GM06990 (cell line): ENCODE measurements at regions not wholly inside any gene's neighbourhood (a gene's known extent, or its start where the extent isn't known, plus 50 kb on each side); places are given as distances from the start of the nearest gene placed in this dataset.

Experiments
- DNase-seq: peaks from one replicate; pipeline ENCODE4 v3.0.0-alpha.2; 2011; ENCODE audit not compliant: insufficient read length; ENCODE audit errors: extremely low read depth
- H3K27me3 ChIP-seq: replicated peaks from 2 replicates; pipeline ENCODE4 v1.6.0; 2011; ENCODE audit warnings: low read length; ENCODE audit not compliant: control insufficient read depth, insufficient read depth
- H3K36me3 ChIP-seq: 2 replicates; pipeline ENCODE4 v1.5.1; 2011; ENCODE audit warnings: low read length; ENCODE audit not compliant: control insufficient read depth, insufficient read depth
- H3K4me3 ChIP-seq: replicated peaks from 2 replicates; pipeline ENCODE4 v1.5.1; 2011; ENCODE audit warnings: low read depth, mild to moderate bottlenecking, control low read depth, low read length
- CTCF ChIP-seq: IDR thresholded peaks from 2 replicates; pipeline ENCODE4 v1.5.1; 2011; ENCODE audit warnings: low read length, control low read depth, mild to moderate bottlenecking, inconsistent platforms; ENCODE audit not compliant: insufficient read depth, poor library complexity, severe bottlenecking

- no peak for DNase-seq
- Histone ChIP-seq H3K36me3 (no peaks in the 10 kb centered on the region), H3K27me3 (no peaks in the 10 kb centered on the region), H3K4me3 (no peak overlapping the region)
- TF ChIP-seq CTCF = no peak
These were observed 136.5 kb upstream of the CDH4 start for GRCh38 chr20:61115364-61116065.

DNA sequence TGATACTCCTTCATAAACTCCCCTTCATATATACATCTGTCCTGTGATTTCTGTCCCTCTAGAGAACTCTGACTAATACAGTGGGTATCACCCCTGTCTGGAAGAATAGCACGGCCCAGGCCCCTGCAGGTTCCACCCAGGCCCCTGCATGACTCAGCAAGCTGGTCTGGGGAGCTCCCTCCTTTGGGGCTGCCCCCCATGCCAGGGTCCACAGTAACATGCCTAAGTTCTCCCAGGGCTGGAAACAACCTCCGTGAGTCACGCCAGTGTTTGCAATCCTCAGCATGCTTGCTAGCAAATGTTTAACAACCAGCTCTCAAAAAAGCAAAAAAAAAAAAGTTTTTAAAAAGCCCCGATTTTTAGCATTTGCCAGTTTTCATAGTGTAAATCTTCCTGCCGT is 134.3 kb upstream of the CDH4 start:
- no peak for TF ChIP-seq CTCF
- H3K4me3 ChIP-seq = no peak overlapping the region
- no peaks in the 10 kb centered on the region for H3K36me3 ChIP-seq
- no peaks in the 10 kb centered on the region for H3K27me3 ChIP-seq
- no peak for DNase-seq

DNA sequence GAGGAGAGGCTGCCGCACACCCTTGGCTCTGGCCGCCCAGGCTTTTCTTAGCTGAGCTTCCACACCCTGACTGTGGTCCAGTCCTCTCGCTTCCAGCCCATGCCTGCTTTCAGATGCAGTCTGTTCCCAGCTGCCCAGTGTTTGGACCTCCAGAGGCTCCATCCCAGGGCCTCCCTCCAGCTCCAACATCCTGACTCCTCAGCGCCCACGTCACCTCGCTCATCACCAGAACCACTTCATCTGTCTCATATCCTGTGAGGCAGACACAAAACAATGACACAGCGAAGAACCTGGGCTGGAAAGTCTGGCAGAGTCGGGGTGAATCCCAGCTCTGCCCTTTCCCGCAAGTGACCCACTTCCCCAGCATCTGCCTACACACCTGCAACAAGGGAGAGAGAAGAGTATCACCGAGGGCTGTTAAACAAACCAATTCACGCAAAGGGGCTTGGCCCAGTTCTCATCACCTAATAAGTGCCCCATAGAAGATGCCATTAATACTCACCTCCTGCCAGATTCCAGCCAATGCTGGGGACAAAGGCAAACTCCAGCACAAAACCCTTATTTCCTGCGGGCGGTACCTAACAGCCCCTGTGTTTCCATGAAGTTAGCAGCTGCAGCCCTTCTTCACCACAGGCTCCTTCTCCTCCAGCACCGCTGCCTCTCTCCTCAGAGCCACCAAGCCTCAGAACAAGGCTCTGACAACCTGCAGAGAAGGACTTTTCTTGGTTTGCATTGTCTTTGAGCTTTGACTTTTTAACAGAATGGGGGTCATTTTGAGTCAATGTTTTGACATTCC is 133.4 kb upstream of the CDH4 start:
- Histone ChIP-seq H3K4me3 (no peak overlapping the region), H3K27me3 (no peaks in the 10 kb centered on the region), H3K36me3 (no peaks in the 10 kb centered on the region)
- no peak for TF ChIP-seq CTCF
- DNase-seq = no peak

- no peak overlapping the region for H3K4me3 ChIP-seq
- no peak for TF ChIP-seq CTCF
- DNase-seq = no peak
These were observed 132.8 kb upstream of the CDH4 start for GRCh38 chr20:61119273-61119672.

GRCh38 chr20:61119794-61120410 is 132.2 kb upstream of the CDH4 start:
- H3K27me3 ChIP-seq = no peaks in the 10 kb centered on the region
- DNase-seq = no peak
- H3K36me3 ChIP-seq = no peaks in the 10 kb centered on the region
- H3K4me3 ChIP-seq = no peak overlapping the region
- TF ChIP-seq CTCF = no peak

More at GRCh38 chr20:61119273-61119672, 132.8 kb upstream of the CDH4 start:
- H3K36me3 ChIP-seq = no peaks in the 10 kb centered on the region
- H3K27me3 ChIP-seq = no peaks in the 10 kb centered on the region
